GM23248 (cell line): ENCODE measurements at regions not wholly inside any gene's neighbourhood (a gene's known extent, or its start where the extent isn't known, plus 50 kb on each side); places are given as distances from the start of the nearest gene placed in this dataset.
A peak's percentile ranks its signal among the peaks of the same experiment; 100 is the strongest.

Source experiments
- DNase-seq: peaks from one replicate; pipeline ENCODE4 v3.0.0-alpha.2; 2015
- H2AFZ ChIP-seq: fragments of 200-600 bp; sonication (generic); 2 replicates; pipeline ENCODE4 v1.6.1; 2016; ENCODE audit warnings: antibody characterized with exemption
- H3F3A ChIP-seq: fragments of 200-600 bp; sonication (generic); 2 replicates; pipeline ENCODE4 v1.6.1; 2016; ENCODE audit warnings: mild to moderate bottlenecking, antibody characterized with exemption, mixed run types; ENCODE audit not compliant: insufficient read depth
- H3K27ac ChIP-seq: fragments of 200-600 bp; sonication (generic); 2 replicates; pipeline ENCODE4 v1.5.1; 2016; ENCODE audit warnings: mild to moderate bottlenecking
- H3K27me3 ChIP-seq: fragments of 200-600 bp; sonication (generic); replicated peaks from 2 replicates; pipeline ENCODE4 v1.6.1; 2016; ENCODE audit warnings: mild to moderate bottlenecking; ENCODE audit not compliant: insufficient read depth
- H3K36me3 ChIP-seq: fragments of 200-600 bp; sonication (generic); 2 replicates; pipeline ENCODE4 v1.6.1; 2016; ENCODE audit warnings: low read depth, mild to moderate bottlenecking
- H3K4me1 ChIP-seq: fragments of 200-600 bp; sonication (generic); 2 replicates; pipeline ENCODE4 v1.6.1; 2016; ENCODE audit warnings: mild to moderate bottlenecking; ENCODE audit not compliant: insufficient read depth
- H3K4me2 ChIP-seq: fragments of 200-600 bp; sonication (generic); one replicate; pipeline ENCODE4 v1.6.1; 2016; ENCODE audit warnings: mild to moderate bottlenecking; ENCODE audit not compliant: unreplicated experiment
- H3K4me3 ChIP-seq: fragments of 200-600 bp; sonication (generic); 2 replicates; pipeline ENCODE4 v1.5.1; 2016; ENCODE audit warnings: mild to moderate bottlenecking
- H3K79me2 ChIP-seq: fragments of 200-600 bp; sonication (generic); 2 replicates; pipeline ENCODE4 v1.6.1; 2016; ENCODE audit warnings: mild to moderate bottlenecking; ENCODE audit not compliant: insufficient read depth
- H3K9ac ChIP-seq: fragments of 200-600 bp; sonication (generic); 2 replicates; pipeline ENCODE4 v1.6.1; 2016; ENCODE audit warnings: mild to moderate bottlenecking
- H3K9me2 ChIP-seq: fragments of 200-600 bp; sonication (generic); 2 replicates; pipeline ENCODE4 v1.6.1; 2016; ENCODE audit warnings: mixed run types, mild to moderate bottlenecking, moderate library complexity; ENCODE audit not compliant: insufficient read depth
- H3K9me3 ChIP-seq: fragments of 200-600 bp; sonication (generic); one replicate; pipeline ENCODE4 v1.6.1; 2017; ENCODE audit warnings: low read depth
- H4K20me1 ChIP-seq: fragments of 200-600 bp; sonication (generic); 2 replicates; pipeline ENCODE4 v1.6.0; 2016; ENCODE audit not compliant: insufficient read depth
- EZH2 ChIP-seq: fragments of 200-600 bp; sonication (generic); IDR thresholded peaks from 2 replicates; pipeline ENCODE4 v1.6.1; 2018; ENCODE audit warnings: antibody characterized with exemption, mild to moderate bottlenecking; ENCODE audit not compliant: insufficient read depth, poor library complexity, severe bottlenecking
- EZH2phosphoT487 ChIP-seq: fragments of 200-600 bp; sonication (generic); IDR thresholded peaks from 2 replicates; pipeline ENCODE4 v1.6.1; 2018; ENCODE audit warnings: antibody characterized with exemption, moderate library complexity, mild to moderate bottlenecking, low read depth; ENCODE audit not compliant: insufficient read depth
- WGBS, 2 experiments: methylation state at CpG; one replicate each; pipeline ENCODE4 v1.1.6; 2015 to 2017; ENCODE audit warnings: low lambda C conversion rate in 2 of 2, low coverage in 1 of 2; ENCODE audit errors: missing lambda C conversion rate in 2 of 2; 5-methylcytosine and 5-hydroxymethylcytosine counted together
- in situ Hi-C: fragments of 300-500 bp; cut with MboI; formaldehyde crosslinking; loops from 2 replicates; pipeline ENCODE4 v1.15.0; 2020

DNA sequence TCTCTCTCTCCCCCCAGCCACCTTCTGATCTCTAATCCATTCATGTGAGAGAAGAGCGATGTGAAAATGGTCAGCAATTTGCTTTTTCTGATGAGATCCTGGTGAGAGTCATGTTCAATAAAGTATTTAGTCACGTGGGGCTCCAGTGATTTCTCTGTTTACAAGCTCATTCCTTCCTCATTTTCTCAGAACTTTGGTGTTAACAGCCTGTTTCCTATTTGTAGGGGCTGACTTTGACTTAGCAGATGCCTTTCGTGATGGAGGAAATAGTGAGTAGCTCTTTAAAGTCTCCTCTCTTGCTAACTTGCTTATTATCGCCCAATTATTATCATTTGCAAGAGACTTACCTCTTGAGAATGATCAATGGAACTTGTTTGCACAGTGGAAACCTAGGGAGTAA is 72.6 kb upstream of the CD99 start:
- Histone ChIP-seq H3K4me1 (peaks cover 8% of the 10 kb centered on the region), H3K9me2 (no peaks in the 10 kb centered on the region), H3K36me3 (no peaks in the 10 kb centered on the region), H3F3A (peaks cover 10% of the 10 kb centered on the region), H3K9ac (no peak overlapping the region), H2AFZ (no peak overlapping the region), H3K4me3 (no peak overlapping the region), H3K79me2 (no peaks in the 10 kb centered on the region), H3K9me3 (no peaks in the 10 kb centered on the region), H3K4me2 (no peak overlapping the region), H4K20me1 (no peaks in the 10 kb centered on the region), H3K27me3 (no peaks in the 10 kb centered on the region), H3K27ac (no peak overlapping the region)
- 62 to 66% methylated on average over 4 of the region's 4 CpGs for WGBS, 2 experiments
- in situ Hi-C loops = no loop called here
- DNase-seq = no peak
- TF ChIP-seq EZH2phosphoT487 = no peak
- no peak for TF ChIP-seq EZH2

DNA sequence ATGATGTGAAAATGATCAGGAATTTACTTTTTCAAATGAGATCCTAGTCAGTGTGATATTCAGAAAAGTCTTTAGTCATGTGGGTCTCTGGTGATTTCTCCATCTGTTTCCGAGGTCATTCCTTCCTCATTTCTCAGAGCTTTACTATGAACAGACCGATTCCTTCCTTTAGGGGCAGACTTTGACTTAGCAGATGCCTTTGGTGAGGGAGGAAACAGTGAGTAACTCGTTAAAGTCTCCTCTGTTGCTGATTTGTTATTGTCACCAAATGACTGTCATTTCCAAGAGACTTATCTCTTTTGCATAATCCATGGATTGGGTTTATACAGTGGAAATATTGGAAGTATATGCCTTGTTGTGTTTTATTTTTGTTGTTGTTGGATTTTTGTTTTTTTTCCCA is 76.2 kb upstream of the CD99 start:
- peak overlapping the region; percentile 73 for H2AFZ ChIP-seq
- no peaks in the 10 kb centered on the region for H4K20me1 ChIP-seq
- peak overlapping the region; percentile 33; the same call in 1 of the 2 replicates for H3K9ac ChIP-seq
- 3 to 9% methylated on average over 3 of the region's 3 CpGs for WGBS, 2 experiments
- H3K27me3 ChIP-seq = no peaks in the 10 kb centered on the region
- in situ Hi-C loops = no loop called here
- H3K4me3 ChIP-seq = no peak overlapping the region
- no peaks in the 10 kb centered on the region for H3K9me2 ChIP-seq
- no peaks in the 10 kb centered on the region for H3K9me3 ChIP-seq
- H3F3A ChIP-seq = peaks cover 14% of the 10 kb centered on the region
- H3K79me2 ChIP-seq = no peaks in the 10 kb centered on the region
- peaks cover 16% of the 10 kb centered on the region for H3K4me1 ChIP-seq
- peak; percentile 94 for DNase-seq
- peak overlapping the region; percentile 69 for H3K27ac ChIP-seq
- H3K4me2 ChIP-seq = peak overlapping the region; percentile 21
- 0 out of 2 replicates have a peak, but pooled peaks cover 3% of the 10 kb centered on the region for H3K36me3 ChIP-seq
- TF ChIP-seq EZH2phosphoT487 = no peak
- no peak for TF ChIP-seq EZH2

- Histone ChIP-seq H2AFZ (peak overlapping the region; percentile 89), H3K79me2 (peaks cover 4% of the 10 kb centered on the region; the same call in 1 of the 2 replicates), H3K9ac (peak overlapping the region; percentile 78), H3K4me2 (peak overlapping the region; percentile 99), H3K27me3 (no peaks in the 10 kb centered on the region), H3K36me3 (0 out of 2 replicates have a peak, but pooled peaks cover 3% of the 10 kb centered on the region), H3F3A (peaks cover 10% of the 10 kb centered on the region), H3K9me3 (no peaks in the 10 kb centered on the region), H3K9me2 (no peaks in the 10 kb centered on the region), H3K4me1 (peaks cover 16% of the 10 kb centered on the region), H4K20me1 (no peaks in the 10 kb centered on the region), H3K27ac (no peak overlapping the region), H3K4me3 (peak overlapping the region; percentile 94)
- WGBS, 2 experiments = 28 to 54% methylated on average over 10 of the region's 10 CpGs
- no peak for TF ChIP-seq EZH2phosphoT487
- TF ChIP-seq EZH2 = no peak
- in situ Hi-C loops = no loop called here
- peak; percentile 63 for DNase-seq
Measured at GRCh38 chrX:2610246-2611170, 80.6 kb upstream of the CD99 start.

- in situ Hi-C loops = loop anchor here (10.0 kb wide), 1 partner anchor 1155 kb away; the partner anchor contains the start of gene ASMTL
- peak; percentile 51 for DNase-seq
Measured at GRCh38 chrX:2609431-2610238, 81.5 kb upstream of the CD99 start.

More at GRCh38 chrX:2609431-2610238, 81.5 kb upstream of the CD99 start:
- Histone ChIP-seq H3K36me3 (0 out of 2 replicates have a peak, but pooled peaks cover 3% of the 10 kb centered on the region), H3K79me2 (peaks cover 4% of the 10 kb centered on the region; the same call in 1 of the 2 replicates), H3K4me2 (peak overlapping the region; percentile 99), H3K27ac (peak overlapping the region; percentile 14; the same call in 1 of the 2 replicates), H3K9me2 (no peaks in the 10 kb centered on the region), H3K9ac (peak overlapping the region; percentile 78), H3F3A (peaks cover 4% of the 10 kb centered on the region; the same call in 1 of the 2 replicates), H3K4me3 (peak overlapping the region; percentile 94), H3K27me3 (no peaks in the 10 kb centered on the region), H3K4me1 (peaks cover 10% of the 10 kb centered on the region), H4K20me1 (no peaks in the 10 kb centered on the region), H2AFZ (peak overlapping the region; percentile 89), H3K9me3 (no peaks in the 10 kb centered on the region)
- 0 to 1% methylated on average over 18 to 26 of the region's 44 CpGs for WGBS, 2 experiments
- TF ChIP-seq EZH2 (no peak), EZH2phosphoT487 (no peak)
